Immature natural killer cell (primary cell): ENCODE measurements at regions not wholly inside any gene's neighbourhood (a gene's known extent, or its start where the extent isn't known, plus 50 kb on each side); places are given as distances from the start of the nearest gene placed in this dataset.
A peak's percentile ranks its signal among the peaks of the same experiment; 100 is the strongest.

Source experiments
- DNase-seq, 3 donors: peaks; one replicate each; pipeline ENCODE4 v3.0.0; 2022; ENCODE audit warnings: mixed read lengths in 1 of 3
- H3K27ac Mint-ChIP-seq, 6 donors: one replicate each; pipeline ENCODE4 v1.8.0; 2020; ENCODE audit warnings: mixed read lengths in 6 of 6, mild to moderate bottlenecking in 5 of 6, inconsistent platforms in 4 of 6, moderate library complexity in 3 of 6
- H3K27me3 Mint-ChIP-seq, 3 donors: one replicate each; pipeline ENCODE4 v1.8.0; 2020 to 2021; ENCODE audit warnings: low read depth in 3 of 3, mild to moderate bottlenecking in 3 of 3, mixed read lengths in 3 of 3, moderate library complexity in 3 of 3, inconsistent platforms in 1 of 3
- H3K36me3 Mint-ChIP-seq, 3 donors: one replicate each; pipeline ENCODE4 v1.8.0; 2020; ENCODE audit warnings: mixed read lengths in 3 of 3, inconsistent platforms in 2 of 3, mild to moderate bottlenecking in 2 of 3
- H3K4me1 Mint-ChIP-seq, 2 donors: one replicate each; pipeline ENCODE4 v1.8.0; 2020; ENCODE audit warnings: inconsistent platforms in 2 of 2, mild to moderate bottlenecking in 2 of 2, mixed read lengths in 2 of 2, moderate library complexity in 1 of 2
- H3K4me3 Mint-ChIP-seq, 5 donors: one replicate each; pipeline ENCODE4 v1.8.0; 2020; ENCODE audit warnings: mild to moderate bottlenecking in 5 of 5, mixed read lengths in 5 of 5, inconsistent platforms in 3 of 5, moderate library complexity in 3 of 5
- H3K9me3 Mint-ChIP-seq, 6 donors: one replicate each; pipeline ENCODE4 v1.8.0; 2020; ENCODE audit warnings: mild to moderate bottlenecking in 6 of 6, mixed read lengths in 6 of 6, inconsistent platforms in 4 of 6, moderate library complexity in 3 of 6

- H3K27ac Mint-ChIP-seq, result peak overlapping the region in 4 of 6 donors; percentile 36 to 69 (median 52)
- peaks cover 0 to 4% (median 0%) of the 10 kb centered on the region in 3 donors for H3K36me3 Mint-ChIP-seq
- H3K9me3 Mint-ChIP-seq, result no peaks in the 10 kb centered on the region
- DNase-seq, result no peak
- peaks cover 77 to 83% of the 10 kb centered on the region in 2 donors for H3K4me1 Mint-ChIP-seq
- peaks cover 0 to 4% (median 0%) of the 10 kb centered on the region in 3 donors for H3K27me3 Mint-ChIP-seq
- H3K4me3 Mint-ChIP-seq, result peak overlapping the region in 2 of 5 donors; percentile 13 to 24
Observed at GRCh38 chr17:77433385-77434135, 292.8 kb downstream of the SEC14L1 start.

DNA sequence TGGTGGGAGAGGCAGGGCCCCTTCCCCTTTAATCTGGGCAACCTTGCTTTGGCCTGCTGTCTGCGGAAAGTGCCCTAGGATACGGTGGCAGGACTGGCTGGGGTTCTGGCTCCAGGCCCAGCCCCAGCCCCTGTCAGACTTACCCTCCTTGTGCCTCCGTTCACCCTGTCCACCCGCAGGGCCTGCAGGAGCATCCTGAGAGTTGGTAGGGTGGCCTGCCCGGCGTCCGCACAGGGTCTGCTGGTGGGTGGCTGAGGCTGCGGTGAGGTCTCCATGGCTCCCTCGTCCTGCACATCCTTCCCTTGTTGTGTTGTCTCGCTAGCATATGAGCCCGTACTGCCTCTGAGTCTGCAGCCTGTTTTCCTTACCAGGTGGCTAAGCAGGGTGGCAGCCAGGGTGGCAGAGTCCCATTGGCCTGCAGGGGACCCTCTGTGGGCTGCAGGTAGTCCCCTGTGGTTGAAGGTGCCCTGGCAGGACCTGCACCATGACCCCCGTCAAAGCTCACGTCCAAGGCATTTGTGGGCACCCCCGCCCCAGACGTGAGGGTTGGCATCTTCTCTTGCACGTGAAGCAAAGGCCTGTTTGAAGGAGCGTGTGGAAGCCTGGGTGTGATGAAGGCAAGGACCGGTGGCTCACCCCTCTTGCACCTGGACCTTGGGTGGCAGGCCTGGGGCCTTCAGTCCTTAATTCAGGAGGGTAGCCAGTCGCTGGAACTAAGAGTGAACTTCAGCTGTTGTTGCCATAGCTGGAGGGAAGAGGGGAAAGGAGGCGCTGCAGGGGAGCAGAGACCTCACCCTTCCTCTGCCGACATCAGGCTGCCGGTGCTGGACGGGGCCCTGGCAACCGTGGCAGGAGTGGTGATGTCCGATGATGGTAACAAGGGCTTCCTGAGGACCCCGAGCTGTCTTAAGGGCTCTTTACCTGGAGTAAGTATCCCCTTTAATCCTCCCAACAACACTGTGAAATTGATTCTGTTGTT is 293.7 kb downstream of the SEC14L1 start:
- Mint-ChIP-seq H3K9me3 (no peaks in the 10 kb centered on the region), H3K27me3 (peaks cover 0 to 4% (median 2%) of the 10 kb centered on the region in 3 donors), H3K4me1 (peaks cover 77 to 83% of the 10 kb centered on the region in 2 donors), H3K27ac (peak overlapping the region; percentile 39 to 89 (median 84)), H3K36me3 (peaks cover 0 to 4% (median 0%) of the 10 kb centered on the region in 3 donors), H3K4me3 (peak overlapping the region; percentile 46 to 76 (median 68))
- no peak for DNase-seq

- H3K9me3 Mint-ChIP-seq, result no peaks in the 10 kb centered on the region
- DNase-seq, result peak; percentile 54 to 71 (median 65)
- peaks cover 0 to 4% (median 2%) of the 10 kb centered on the region in 3 donors for H3K27me3 Mint-ChIP-seq
Observed at GRCh38 chr17:77435272-77436057, 294.7 kb downstream of the SEC14L1 start.

GRCh38 chr17:77436058-77436442 is 295.3 kb downstream of the SEC14L1 start:
- Mint-ChIP-seq H3K4me3 (peak overlapping the region in 4 of 5 donors; percentile 46 to 76 (median 66)), H3K4me1 (peaks cover 81 to 85% of the 10 kb centered on the region in 2 donors), H3K36me3 (peaks cover 0 to 4% (median 0%) of the 10 kb centered on the region in 3 donors), H3K27ac (peak overlapping the region in 2 of 6 donors; percentile 35 to 40), H3K9me3 (no peaks in the 10 kb centered on the region), H3K27me3 (peaks cover 3 to 5% (median 4%) of the 10 kb centered on the region in 3 donors)
- no peak for DNase-seq

More at GRCh38 chr17:77435272-77436057, 294.7 kb downstream of the SEC14L1 start:
- H3K27ac Mint-ChIP-seq, result peak overlapping the region; percentile 43 to 89 (median 84)
- peak overlapping the region; percentile 46 to 76 (median 68) for H3K4me3 Mint-ChIP-seq
- H3K4me1 Mint-ChIP-seq, result peaks cover 77 to 82% of the 10 kb centered on the region in 2 donors
- H3K36me3 Mint-ChIP-seq, result peaks cover 0 to 4% (median 0%) of the 10 kb centered on the region in 3 donors

- H3K36me3 Mint-ChIP-seq, result peaks cover 0 to 4% (median 0%) of the 10 kb centered on the region in 3 donors
- H3K4me1 Mint-ChIP-seq, result peaks cover 85 to 89% of the 10 kb centered on the region in 2 donors
- peaks cover 4 to 9% (median 6%) of the 10 kb centered on the region in 3 donors for H3K27me3 Mint-ChIP-seq
- DNase-seq, result no peak
- peak overlapping the region in 4 of 6 donors; percentile 42 to 88 (median 71) for H3K27ac Mint-ChIP-seq
- H3K9me3 Mint-ChIP-seq, result no peaks in the 10 kb centered on the region
- peak overlapping the region; percentile 33 to 63 (median 49) for H3K4me3 Mint-ChIP-seq
Observed at GRCh38 chr17:77436481-77436880, 295.7 kb downstream of the SEC14L1 start.

GRCh38 chr17:77437017-77437416 is 296.2 kb downstream of the SEC14L1 start:
- Mint-ChIP-seq H3K4me3 (peak overlapping the region; percentile 33 to 63 (median 49)), H3K27me3 (peaks cover 6 to 11% (median 9%) of the 10 kb centered on the region in 3 donors), H3K4me1 (peaks cover 88 to 93% of the 10 kb centered on the region in 2 donors), H3K9me3 (no peaks in the 10 kb centered on the region), H3K27ac (peak overlapping the region in 4 of 6 donors; percentile 42 to 88 (median 71)), H3K36me3 (peaks cover 0 to 4% (median 0%) of the 10 kb centered on the region in 3 donors)
- no peak for DNase-seq

DNA sequence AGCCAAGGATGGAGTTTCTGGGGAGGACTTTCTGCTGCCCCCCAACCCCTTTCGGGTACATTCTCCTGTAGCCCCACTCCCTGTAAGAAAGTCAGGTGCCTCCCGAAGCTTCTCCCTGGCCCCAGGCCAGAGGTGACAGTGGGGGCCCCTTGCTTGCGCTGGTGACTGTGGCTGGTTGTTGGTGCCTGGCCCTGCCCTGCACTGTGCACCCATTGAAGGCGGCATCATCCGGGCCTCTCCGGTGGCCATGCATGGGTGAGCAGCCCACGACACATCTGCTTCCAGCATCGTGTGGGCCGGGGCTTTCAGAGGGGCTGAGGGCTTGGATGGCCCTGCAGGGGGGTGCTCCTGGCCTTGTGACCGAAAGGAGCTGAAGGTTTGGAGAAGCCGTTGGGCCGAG is 297.0 kb downstream of the SEC14L1 start:
- H3K27ac Mint-ChIP-seq, result peak overlapping the region in 4 of 6 donors; percentile 17 to 96 (median 45)
- H3K4me3 Mint-ChIP-seq, result peak overlapping the region in 1 of 5 donors; percentile 35
- no peak for DNase-seq
- peaks cover 6 to 11% (median 9%) of the 10 kb centered on the region in 3 donors for H3K27me3 Mint-ChIP-seq
- H3K9me3 Mint-ChIP-seq, result no peaks in the 10 kb centered on the region
- peaks cover 0 to 4% (median 0%) of the 10 kb centered on the region in 3 donors for H3K36me3 Mint-ChIP-seq
- H3K4me1 Mint-ChIP-seq, result peaks cover 91 to 93% of the 10 kb centered on the region in 2 donors

- peaks cover 0 to 4% (median 0%) of the 10 kb centered on the region in 3 donors for H3K36me3 Mint-ChIP-seq
- peak overlapping the region; percentile 57 to 83 (median 74) for H3K4me3 Mint-ChIP-seq
- no peak for DNase-seq
- peak overlapping the region; percentile 88 to 100 (median 98) for H3K27ac Mint-ChIP-seq
- H3K9me3 Mint-ChIP-seq, result no peaks in the 10 kb centered on the region
- peaks cover 97 to 98% of the 10 kb centered on the region in 2 donors for H3K4me1 Mint-ChIP-seq
- peaks cover 6 to 14% (median 12%) of the 10 kb centered on the region in 3 donors for H3K27me3 Mint-ChIP-seq
Observed at GRCh38 chr17:77438241-77439188, 297.7 kb downstream of the SEC14L1 start.

DNA sequence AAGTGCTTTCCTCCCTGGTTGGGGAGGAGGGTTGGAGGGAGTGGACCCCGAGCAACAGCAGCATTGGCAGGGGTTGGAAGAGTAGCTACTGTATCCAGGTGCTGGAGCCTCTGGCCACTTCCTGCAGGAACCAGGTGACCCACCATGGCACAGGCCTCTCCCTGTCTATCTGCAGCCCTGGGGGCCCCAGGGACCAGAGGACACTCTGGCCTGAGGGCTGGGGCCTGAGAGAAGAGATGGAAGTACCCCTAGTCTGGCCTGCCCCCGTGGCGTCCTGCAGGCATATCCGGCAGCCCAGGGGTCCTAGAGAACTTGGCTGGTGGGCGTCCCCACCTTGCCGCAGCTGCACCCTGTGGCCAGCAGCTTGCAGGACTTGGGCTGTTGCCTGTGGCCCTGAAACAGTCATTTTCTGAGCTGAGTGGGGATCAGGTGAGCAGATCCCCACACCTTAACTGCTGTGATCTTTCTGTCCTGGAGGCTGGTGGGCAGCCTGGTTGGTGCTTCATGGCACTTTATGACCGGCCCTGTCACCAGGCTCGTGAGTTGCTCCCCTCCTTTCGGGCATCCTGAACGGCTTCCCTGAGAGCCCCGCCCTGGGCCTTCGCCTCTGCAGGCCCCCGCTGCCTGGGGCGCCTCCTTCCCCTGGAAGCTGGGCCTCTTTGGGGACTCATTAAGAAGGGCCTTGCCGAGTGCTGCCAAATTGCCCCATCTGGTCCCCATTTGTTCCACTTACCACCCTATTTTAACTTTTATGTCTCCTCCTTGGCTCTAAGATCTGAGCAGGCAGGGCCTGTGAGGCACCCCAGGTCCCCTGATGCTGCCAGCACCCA is 298.6 kb downstream of the SEC14L1 start:
- peak overlapping the region; percentile 88 to 100 (median 98) for H3K27ac Mint-ChIP-seq
- no peak for DNase-seq
- peaks cover 0 to 4% (median 0%) of the 10 kb centered on the region in 3 donors for H3K36me3 Mint-ChIP-seq
- peaks cover 5 to 15% (median 12%) of the 10 kb centered on the region in 3 donors for H3K27me3 Mint-ChIP-seq
- H3K4me3 Mint-ChIP-seq, result peak overlapping the region; percentile 67 to 83 (median 76)
- peaks cover 99 to 100% of the 10 kb centered on the region in 2 donors for H3K4me1 Mint-ChIP-seq
- H3K9me3 Mint-ChIP-seq, result no peaks in the 10 kb centered on the region

- Mint-ChIP-seq H3K27ac (peak overlapping the region; percentile 88 to 100 (median 98)), H3K4me3 (peak overlapping the region; percentile 66 to 92 (median 76)), H3K27me3 (peaks cover 9 to 26% (median 24%) of the 10 kb centered on the region in 3 donors), H3K9me3 (peaks cover 0 to 1% (median 0%) of the 10 kb centered on the region in 6 donors), H3K36me3 (no peaks in the 10 kb centered on the region), H3K4me1 (peaks cover 99 to 100% of the 10 kb centered on the region in 2 donors)
- no peak for DNase-seq
Observed at GRCh38 chr17:77440560-77440981, 299.8 kb downstream of the SEC14L1 start.
